GM23338 (cell line): ENCODE measurements at regions not wholly inside any gene's neighbourhood (a gene's known extent, or its start where the extent isn't known, plus 50 kb on each side); places are given as distances from the start of the nearest gene placed in this dataset.

ENCODE experiments used
- ATAC-seq: fragments of 200-7000 bp; cut with Tn5 transposase; 3 replicates; pipeline ENCODE4 v1.9.1; 2020
- DNase-seq: peaks from one replicate; pipeline ENCODE4 v3.0.0-alpha.2; 2015; ENCODE audit warnings: low spot score
- H2AFZ ChIP-seq: fragments of 200-600 bp; sonication (generic); 2 replicates; pipeline ENCODE4 v1.8.0; 2016; ENCODE audit warnings: antibody characterized with exemption, mild to moderate bottlenecking, moderate library complexity
- H3F3A ChIP-seq: fragments of 200-600 bp; sonication (generic); replicated peaks from 2 replicates; pipeline ENCODE4 v1.8.0; 2017; ENCODE audit warnings: antibody characterized with exemption, mixed run types, low read depth
- H3K27ac ChIP-seq: fragments of 200-600 bp; sonication (generic); 2 replicates; pipeline ENCODE4 v1.6.1; 2016; ENCODE audit warnings: low read depth
- H3K27me3 ChIP-seq: fragments of 200-600 bp; sonication (generic); 2 replicates; pipeline ENCODE4 v1.8.0; 2016; ENCODE audit warnings: mild to moderate bottlenecking, mixed run types, moderate library complexity; ENCODE audit not compliant: insufficient read depth
- H3K36me3 ChIP-seq: fragments of 200-600 bp; sonication (generic); 2 replicates; pipeline ENCODE4 v1.8.0; 2016; ENCODE audit warnings: mild to moderate bottlenecking; ENCODE audit not compliant: insufficient read depth
- H3K4me1 ChIP-seq: fragments of 200-600 bp; sonication (generic); 2 replicates; pipeline ENCODE4 v1.8.0; 2016; ENCODE audit warnings: mild to moderate bottlenecking, moderate library complexity; ENCODE audit not compliant: insufficient read depth
- H3K4me2 ChIP-seq: fragments of 200-600 bp; sonication (generic); 2 replicates; pipeline ENCODE4 v1.7.1; 2017; ENCODE audit warnings: mixed run types
- H3K4me3 ChIP-seq: fragments of 200-600 bp; sonication (generic); 2 replicates; pipeline ENCODE4 v1.6.1; 2016; ENCODE audit warnings: mixed run types
- H3K79me2 ChIP-seq: fragments of 200-600 bp; sonication (generic); replicated peaks from 2 replicates; pipeline ENCODE4 v1.8.0; 2017; ENCODE audit warnings: mild to moderate bottlenecking; ENCODE audit not compliant: insufficient read depth
- H3K9me2 ChIP-seq: fragments of 200-600 bp; sonication (generic); 2 replicates; pipeline ENCODE4 v1.8.0; 2017; ENCODE audit not compliant: insufficient read depth
- H4K20me1 ChIP-seq: fragments of 200-600 bp; sonication (generic); replicated peaks from 2 replicates; pipeline ENCODE4 v1.8.0; 2017; ENCODE audit warnings: mild to moderate bottlenecking; ENCODE audit not compliant: insufficient read depth
- H3K27ac Mint-ChIP-seq: 2 replicates; pipeline ENCODE4 v1.8.0; 2020; ENCODE audit warnings: inconsistent platforms, mild to moderate bottlenecking, moderate library complexity, mixed read lengths
- H3K27me3 Mint-ChIP-seq: 3 replicates; pipeline ENCODE4 v1.8.0; 2022; ENCODE audit warnings: low read depth, mild to moderate bottlenecking, moderate library complexity, mixed read lengths, inconsistent platforms; ENCODE audit not compliant: insufficient read depth, poor library complexity
- H3K36me3 Mint-ChIP-seq: 3 replicates; pipeline ENCODE4 v1.8.0; 2021; ENCODE audit warnings: low read depth, mild to moderate bottlenecking, inconsistent platforms, moderate library complexity, mixed read lengths
- H3K4me1 Mint-ChIP-seq: 3 replicates; pipeline ENCODE4 v1.8.0; 2020; ENCODE audit warnings: mild to moderate bottlenecking, inconsistent platforms, mixed read lengths
- H3K4me3 Mint-ChIP-seq: 3 replicates; pipeline ENCODE4 v1.8.0; 2021; ENCODE audit warnings: moderate library complexity, mild to moderate bottlenecking, inconsistent platforms, mixed read lengths
- H3K9me3 Mint-ChIP-seq: 3 replicates; pipeline ENCODE4 v1.8.0; 2020; ENCODE audit warnings: moderate library complexity, mild to moderate bottlenecking, inconsistent platforms, mixed read lengths
- CREB1 ChIP-seq: fragments of 250-450 bp; sonication (Bioruptor Pico); IDR thresholded peaks from 2 replicates; pipeline ENCODE4 v1.5.0; 2020; ENCODE audit warnings: low read depth, mild to moderate bottlenecking, moderate library complexity
- EZH2 ChIP-seq: fragments of 200-600 bp; sonication (generic); IDR thresholded peaks from one replicate; pipeline ENCODE4 v1.8.0; 2017; ENCODE audit warnings: antibody characterized with exemption, mild to moderate bottlenecking, low read depth; ENCODE audit not compliant: unreplicated experiment
- EZH2phosphoT487 ChIP-seq: fragments of 200-600 bp; sonication (generic); IDR thresholded peaks from one replicate; pipeline ENCODE4 v1.8.1; 2018; ENCODE audit warnings: antibody characterized with exemption; ENCODE audit not compliant: unreplicated experiment
- JUNB ChIP-seq: IDR thresholded peaks from one replicate; pipeline ENCODE4 v1.6.1; 2016; ENCODE audit warnings: antibody characterized with exemption; ENCODE audit not compliant: unreplicated experiment
- NANOG ChIP-seq: IDR thresholded peaks from 2 replicates; pipeline ENCODE4 v1.6.1; 2016; ENCODE audit warnings: antibody characterized with exemption, borderline replicate concordance
- POLR2AphosphoS5 ChIP-seq: IDR thresholded peaks from 2 replicates; pipeline ENCODE4 v1.6.1; 2016; ENCODE audit warnings: antibody characterized with exemption, low read depth
- STAT1 ChIP-seq: IDR thresholded peaks from one replicate; pipeline ENCODE4 v1.6.1; 2016; ENCODE audit warnings: antibody characterized with exemption; ENCODE audit not compliant: unreplicated experiment
- ZNF114 ChIP-seq: fragments of 250-450 bp; sonication (Bioruptor Pico); IDR thresholded peaks from 2 replicates; pipeline ENCODE4 v1.5.0; 2020; ENCODE audit warnings: mild to moderate bottlenecking, moderate library complexity
- ZNF331 ChIP-seq: fragments of 250-450 bp; sonication (Bioruptor Pico); IDR thresholded peaks from 2 replicates; pipeline ENCODE4 v1.5.0; 2020; ENCODE audit warnings: low read depth, mild to moderate bottlenecking, moderate library complexity
- TF ChIP-seq, protein P1 (sequence below): fragments of 250-450 bp; sonication (Bioruptor Pico); IDR thresholded peaks from 2 replicates; pipeline ENCODE4 v1.5.0; 2020; ENCODE audit warnings: mild to moderate bottlenecking, moderate library complexity
- TF ChIP-seq, protein P2 (sequence below): IDR thresholded peaks from one replicate; pipeline ENCODE4 v1.6.1; 2018; ENCODE audit warnings: antibody characterized with exemption; ENCODE audit not compliant: unreplicated experiment
- TF ChIP-seq, protein P3 (sequence below), 2 experiments: fragments of 200-600 bp in 1 of 2; sonication (generic) in 1 of 2; conservative IDR thresholded peaks; 2 replicates each; pipeline versions ENCODE4 v1.5.1 to v1.6.1; 2016 to 2017; ENCODE audit warnings: antibody characterized with exemption in 2 of 2, low read depth in 2 of 2, mild to moderate bottlenecking in 2 of 2, moderate library complexity in 1 of 2
- TF ChIP-seq, protein P4 (sequence below): IDR thresholded peaks from 2 replicates; pipeline ENCODE4 v1.6.1; 2016; ENCODE audit warnings: antibody characterized with exemption

DNA sequence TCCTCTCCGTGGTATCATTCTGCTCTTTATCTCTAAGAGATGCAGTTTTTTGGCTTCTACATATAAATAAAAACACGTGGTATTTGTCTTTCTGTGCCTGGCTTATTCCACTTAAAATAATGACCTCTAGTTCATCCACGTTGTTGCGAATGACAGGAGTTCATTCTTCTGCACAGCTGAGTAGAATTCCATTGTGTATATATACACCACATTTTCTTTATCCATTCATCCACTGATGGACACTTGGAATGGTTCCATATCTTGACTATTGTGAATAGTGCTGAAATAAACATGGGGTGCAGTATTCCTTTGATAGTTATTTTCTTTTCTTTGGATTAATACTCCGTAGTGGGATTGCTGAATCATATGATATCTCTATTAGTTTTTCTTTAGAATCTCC, 262.3 kb downstream of the SOX11 start:
- peaks cover 4% of the 10 kb centered on the region; the same call in 1 of the 3 replicates for H3K36me3 Mint-ChIP-seq
- H3K27ac Mint-ChIP-seq: no peak overlapping the region
- H3K4me1 Mint-ChIP-seq: no peaks in the 10 kb centered on the region
- Histone ChIP-seq H4K20me1 (no peaks in the 10 kb centered on the region), H3K9me2 (no peaks in the 10 kb centered on the region), H3K4me2 (no peak overlapping the region), H3K4me3 (no peak overlapping the region), H3F3A (no peaks in the 10 kb centered on the region), H2AFZ (no peak overlapping the region), H3K27ac (no peak overlapping the region), H3K27me3 (no peaks in the 10 kb centered on the region), H3K36me3 (no peaks in the 10 kb centered on the region), H3K4me1 (no peaks in the 10 kb centered on the region), H3K79me2 (no peaks in the 10 kb centered on the region)
- ATAC-seq (no peak), DNase-seq (no peak)
- peaks cover 2% of the 10 kb centered on the region for H3K27me3 Mint-ChIP-seq
- TF ChIP-seq NANOG: no peak
- TF ChIP-seq, protein P1, sequence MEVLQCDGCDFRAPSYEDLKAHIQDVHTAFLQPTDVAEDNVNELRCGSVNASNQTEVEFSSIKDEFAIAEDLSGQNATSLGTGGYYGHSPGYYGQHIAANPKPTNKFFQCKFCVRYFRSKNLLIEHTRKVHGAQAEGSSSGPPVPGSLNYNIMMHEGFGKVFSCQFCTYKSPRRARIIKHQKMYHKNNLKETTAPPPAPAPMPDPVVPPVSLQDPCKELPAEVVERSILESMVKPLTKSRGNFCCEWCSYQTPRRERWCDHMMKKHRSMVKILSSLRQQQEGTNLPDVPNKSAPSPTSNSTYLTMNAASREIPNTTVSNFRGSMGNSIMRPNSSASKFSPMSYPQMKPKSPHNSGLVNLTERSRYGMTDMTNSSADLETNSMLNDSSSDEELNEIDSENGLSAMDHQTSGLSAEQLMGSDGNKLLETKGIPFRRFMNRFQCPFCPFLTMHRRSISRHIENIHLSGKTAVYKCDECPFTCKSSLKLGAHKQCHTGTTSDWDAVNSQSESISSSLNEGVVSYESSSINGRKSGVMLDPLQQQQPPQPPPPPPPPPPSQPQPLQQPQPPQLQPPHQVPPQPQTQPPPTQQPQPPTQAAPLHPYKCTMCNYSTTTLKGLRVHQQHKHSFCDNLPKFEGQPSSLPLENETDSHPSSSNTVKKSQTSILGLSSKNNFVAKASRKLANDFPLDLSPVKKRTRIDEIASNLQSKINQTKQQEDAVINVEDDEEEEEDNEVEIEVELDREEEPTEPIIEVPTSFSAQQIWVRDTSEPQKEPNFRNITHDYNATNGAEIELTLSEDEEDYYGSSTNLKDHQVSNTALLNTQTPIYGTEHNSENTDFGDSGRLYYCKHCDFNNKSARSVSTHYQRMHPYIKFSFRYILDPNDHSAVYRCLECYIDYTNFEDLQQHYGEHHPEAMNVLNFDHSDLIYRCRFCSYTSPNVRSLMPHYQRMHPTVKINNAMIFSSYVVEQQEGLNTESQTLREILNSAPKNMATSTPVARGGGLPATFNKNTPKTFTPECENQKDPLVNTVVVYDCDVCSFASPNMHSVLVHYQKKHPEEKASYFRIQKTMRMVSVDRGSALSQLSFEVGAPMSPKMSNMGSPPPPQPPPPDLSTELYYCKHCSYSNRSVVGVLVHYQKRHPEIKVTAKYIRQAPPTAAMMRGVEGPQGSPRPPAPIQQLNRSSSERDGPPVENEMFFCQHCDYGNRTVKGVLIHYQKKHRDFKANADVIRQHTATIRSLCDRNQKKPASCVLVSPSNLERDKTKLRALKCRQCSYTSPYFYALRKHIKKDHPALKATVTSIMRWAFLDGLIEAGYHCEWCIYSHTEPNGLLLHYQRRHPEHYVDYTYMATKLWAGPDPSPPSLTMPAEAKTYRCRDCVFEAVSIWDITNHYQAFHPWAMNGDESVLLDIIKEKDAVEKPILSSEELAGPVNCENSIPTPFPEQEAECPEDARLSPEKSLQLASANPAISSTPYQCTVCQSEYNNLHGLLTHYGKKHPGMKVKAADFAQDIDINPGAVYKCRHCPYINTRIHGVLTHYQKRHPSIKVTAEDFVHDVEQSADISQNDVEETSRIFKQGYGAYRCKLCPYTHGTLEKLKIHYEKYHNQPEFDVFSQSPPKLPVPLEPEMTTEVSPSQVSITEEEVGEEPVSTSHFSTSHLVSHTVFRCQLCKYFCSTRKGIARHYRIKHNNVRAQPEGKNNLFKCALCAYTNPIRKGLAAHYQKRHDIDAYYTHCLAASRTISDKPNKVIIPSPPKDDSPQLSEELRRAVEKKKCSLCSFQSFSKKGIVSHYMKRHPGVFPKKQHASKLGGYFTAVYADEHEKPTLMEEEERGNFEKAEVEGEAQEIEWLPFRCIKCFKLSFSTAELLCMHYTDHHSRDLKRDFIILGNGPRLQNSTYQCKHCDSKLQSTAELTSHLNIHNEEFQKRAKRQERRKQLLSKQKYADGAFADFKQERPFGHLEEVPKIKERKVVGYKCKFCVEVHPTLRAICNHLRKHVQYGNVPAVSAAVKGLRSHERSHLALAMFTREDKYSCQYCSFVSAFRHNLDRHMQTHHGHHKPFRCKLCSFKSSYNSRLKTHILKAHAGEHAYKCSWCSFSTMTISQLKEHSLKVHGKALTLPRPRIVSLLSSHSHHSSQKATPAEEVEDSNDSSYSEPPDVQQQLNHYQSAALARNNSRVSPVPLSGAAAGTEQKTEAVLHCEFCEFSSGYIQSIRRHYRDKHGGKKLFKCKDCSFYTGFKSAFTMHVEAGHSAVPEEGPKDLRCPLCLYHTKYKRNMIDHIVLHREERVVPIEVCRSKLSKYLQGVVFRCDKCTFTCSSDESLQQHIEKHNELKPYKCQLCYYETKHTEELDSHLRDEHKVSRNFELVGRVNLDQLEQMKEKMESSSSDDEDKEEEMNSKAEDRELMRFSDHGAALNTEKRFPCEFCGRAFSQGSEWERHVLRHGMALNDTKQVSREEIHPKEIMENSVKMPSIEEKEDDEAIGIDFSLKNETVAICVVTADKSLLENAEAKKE (CRISPR knock-in tag): no peak
- no peak for TF ChIP-seq EZH2phosphoT487
- TF ChIP-seq ZNF114 (CRISPR knock-in tag): no peak
- TF ChIP-seq, protein P2, sequence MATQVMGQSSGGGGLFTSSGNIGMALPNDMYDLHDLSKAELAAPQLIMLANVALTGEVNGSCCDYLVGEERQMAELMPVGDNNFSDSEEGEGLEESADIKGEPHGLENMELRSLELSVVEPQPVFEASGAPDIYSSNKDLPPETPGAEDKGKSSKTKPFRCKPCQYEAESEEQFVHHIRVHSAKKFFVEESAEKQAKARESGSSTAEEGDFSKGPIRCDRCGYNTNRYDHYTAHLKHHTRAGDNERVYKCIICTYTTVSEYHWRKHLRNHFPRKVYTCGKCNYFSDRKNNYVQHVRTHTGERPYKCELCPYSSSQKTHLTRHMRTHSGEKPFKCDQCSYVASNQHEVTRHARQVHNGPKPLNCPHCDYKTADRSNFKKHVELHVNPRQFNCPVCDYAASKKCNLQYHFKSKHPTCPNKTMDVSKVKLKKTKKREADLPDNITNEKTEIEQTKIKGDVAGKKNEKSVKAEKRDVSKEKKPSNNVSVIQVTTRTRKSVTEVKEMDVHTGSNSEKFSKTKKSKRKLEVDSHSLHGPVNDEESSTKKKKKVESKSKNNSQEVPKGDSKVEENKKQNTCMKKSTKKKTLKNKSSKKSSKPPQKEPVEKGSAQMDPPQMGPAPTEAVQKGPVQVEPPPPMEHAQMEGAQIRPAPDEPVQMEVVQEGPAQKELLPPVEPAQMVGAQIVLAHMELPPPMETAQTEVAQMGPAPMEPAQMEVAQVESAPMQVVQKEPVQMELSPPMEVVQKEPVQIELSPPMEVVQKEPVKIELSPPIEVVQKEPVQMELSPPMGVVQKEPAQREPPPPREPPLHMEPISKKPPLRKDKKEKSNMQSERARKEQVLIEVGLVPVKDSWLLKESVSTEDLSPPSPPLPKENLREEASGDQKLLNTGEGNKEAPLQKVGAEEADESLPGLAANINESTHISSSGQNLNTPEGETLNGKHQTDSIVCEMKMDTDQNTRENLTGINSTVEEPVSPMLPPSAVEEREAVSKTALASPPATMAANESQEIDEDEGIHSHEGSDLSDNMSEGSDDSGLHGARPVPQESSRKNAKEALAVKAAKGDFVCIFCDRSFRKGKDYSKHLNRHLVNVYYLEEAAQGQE: no peak
- TF ChIP-seq, protein P3, sequence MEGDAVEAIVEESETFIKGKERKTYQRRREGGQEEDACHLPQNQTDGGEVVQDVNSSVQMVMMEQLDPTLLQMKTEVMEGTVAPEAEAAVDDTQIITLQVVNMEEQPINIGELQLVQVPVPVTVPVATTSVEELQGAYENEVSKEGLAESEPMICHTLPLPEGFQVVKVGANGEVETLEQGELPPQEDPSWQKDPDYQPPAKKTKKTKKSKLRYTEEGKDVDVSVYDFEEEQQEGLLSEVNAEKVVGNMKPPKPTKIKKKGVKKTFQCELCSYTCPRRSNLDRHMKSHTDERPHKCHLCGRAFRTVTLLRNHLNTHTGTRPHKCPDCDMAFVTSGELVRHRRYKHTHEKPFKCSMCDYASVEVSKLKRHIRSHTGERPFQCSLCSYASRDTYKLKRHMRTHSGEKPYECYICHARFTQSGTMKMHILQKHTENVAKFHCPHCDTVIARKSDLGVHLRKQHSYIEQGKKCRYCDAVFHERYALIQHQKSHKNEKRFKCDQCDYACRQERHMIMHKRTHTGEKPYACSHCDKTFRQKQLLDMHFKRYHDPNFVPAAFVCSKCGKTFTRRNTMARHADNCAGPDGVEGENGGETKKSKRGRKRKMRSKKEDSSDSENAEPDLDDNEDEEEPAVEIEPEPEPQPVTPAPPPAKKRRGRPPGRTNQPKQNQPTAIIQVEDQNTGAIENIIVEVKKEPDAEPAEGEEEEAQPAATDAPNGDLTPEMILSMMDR (conservative IDR thresholded peaks at IDR 0.05; ENCODE audit: low read depth in 2 of 2): no peak
- TF ChIP-seq ZNF331: no peak
- TF ChIP-seq STAT1: no peak
- no peak for TF ChIP-seq POLR2AphosphoS5
- TF ChIP-seq EZH2: no peak
- no peak for TF ChIP-seq JUNB
- TF ChIP-seq, protein P4, sequence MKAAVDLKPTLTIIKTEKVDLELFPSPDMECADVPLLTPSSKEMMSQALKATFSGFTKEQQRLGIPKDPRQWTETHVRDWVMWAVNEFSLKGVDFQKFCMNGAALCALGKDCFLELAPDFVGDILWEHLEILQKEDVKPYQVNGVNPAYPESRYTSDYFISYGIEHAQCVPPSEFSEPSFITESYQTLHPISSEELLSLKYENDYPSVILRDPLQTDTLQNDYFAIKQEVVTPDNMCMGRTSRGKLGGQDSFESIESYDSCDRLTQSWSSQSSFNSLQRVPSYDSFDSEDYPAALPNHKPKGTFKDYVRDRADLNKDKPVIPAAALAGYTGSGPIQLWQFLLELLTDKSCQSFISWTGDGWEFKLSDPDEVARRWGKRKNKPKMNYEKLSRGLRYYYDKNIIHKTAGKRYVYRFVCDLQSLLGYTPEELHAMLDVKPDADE: no peak
- no peak for TF ChIP-seq CREB1 (CRISPR knock-in tag)
- peaks cover 39% of the 10 kb centered on the region for H3K9me3 Mint-ChIP-seq
- no peak overlapping the region for H3K4me3 Mint-ChIP-seq
